K562 (cell line): ENCODE measurements at regions not wholly inside any gene's neighbourhood (a gene's known extent, or its start where the extent isn't known, plus 50 kb on each side); places are given as distances from the start of the nearest gene placed in this dataset.

ENCODE experiments used
- CEBPB ChIP-seq: fragments of 450-650 bp; IDR thresholded peaks from 2 replicates; pipeline ENCODE4 v1.6.1; 2016; ENCODE audit warnings: missing genetic modification characterization, missing compliant biosample characterization
- CTCF ChIP-seq, 3 experiments: IDR thresholded peaks in 2 of 3; conservative IDR thresholded peaks in 1 of 3; 2 replicates each; pipeline ENCODE4 v1.5.1; 2011 to 2012; ENCODE audit warnings: low read length in 3 of 3, mild to moderate bottlenecking in 3 of 3, control low read depth in 2 of 3, improper control_type of control experiment in 1 of 3, inconsistent platforms in 1 of 3, low read depth in 1 of 3, mixed read lengths in 1 of 3, moderate library complexity in 1 of 3; ENCODE audit not compliant: insufficient read depth in 2 of 3
- DPF2 ChIP-seq: fragments of 450-650 bp; IDR thresholded peaks from 2 replicates; pipeline ENCODE4 v1.6.1; 2016
- EGR1 ChIP-seq: fragments of 450-650 bp; conservative IDR thresholded peaks from 2 replicates; pipeline ENCODE4 v1.6.1; 2017; ENCODE audit warnings: mild to moderate bottlenecking
- HLTF ChIP-seq: fragments of 450-650 bp; IDR thresholded peaks from 2 replicates; pipeline ENCODE4 v1.6.1; 2016
- MAFK ChIP-seq: IDR thresholded peaks from 2 replicates; pipeline ENCODE4 v1.6.1; 2011; ENCODE audit warnings: low read length, improper control_type of control experiment
- POLR2A ChIP-seq: fragments of 450-650 bp; conservative IDR thresholded peaks from 2 replicates; pipeline ENCODE4 v1.6.1; 2016
- ZNF24 ChIP-seq: fragments of 450-650 bp; IDR thresholded peaks from 2 replicates; pipeline ENCODE4 v1.6.1; 2016

- TF ChIP-seq MAFK: no peak
- TF ChIP-seq CTCF (IDR thresholded peaks at IDR 0.05 in 2 of 3, conservative IDR thresholded peaks at IDR 0.05 in 1 of 3; ENCODE audit: insufficient read depth in 2 of 3, low read depth in 1 of 3, low read length in 3 of 3): no peak
- no peak for TF ChIP-seq CEBPB (tag)
- TF ChIP-seq DPF2: no peak
- TF ChIP-seq ZNF24: no peak
- no peak for TF ChIP-seq EGR1
- TF ChIP-seq HLTF: no peak
- no peak for TF ChIP-seq POLR2A
These were observed 357.2 kb upstream of the SALL3 start for GRCh38 chr18:78622251-78622906.
